Right lobe of liver (tissue), 4 donors: ENCODE measurements at regions not wholly inside any gene's neighbourhood (a gene's known extent, or its start where the extent isn't known, plus 50 kb on each side); places are given as distances from the start of the nearest gene placed in this dataset.

Experiments used
- POLR2A ChIP-seq: fragments of 450-650 bp; IDR thresholded peaks from one replicate; pipeline ENCODE4 v1.6.1; 2017; ENCODE audit warnings: antibody characterized with exemption, mild to moderate bottlenecking
- TF ChIP-seq, protein P1 (sequence below), 4 donors: fragments of 200-600 bp in 3 of 4; fragments of 450-650 bp in 1 of 4; IDR thresholded peaks; one replicate each; pipeline versions ENCODE4 v1.5.1 to v1.8.0; 2016 to 2022; ENCODE audit warnings: antibody characterized with exemption in 4 of 4, mild to moderate bottlenecking in 2 of 4
- donor health status: DM: no; HTN: no; CAD: no.
- donor health status: DM: no; HTN: no; CAD: no.
- donor health status: DM: no; HTN: yes; CAD: no.

DNA sequence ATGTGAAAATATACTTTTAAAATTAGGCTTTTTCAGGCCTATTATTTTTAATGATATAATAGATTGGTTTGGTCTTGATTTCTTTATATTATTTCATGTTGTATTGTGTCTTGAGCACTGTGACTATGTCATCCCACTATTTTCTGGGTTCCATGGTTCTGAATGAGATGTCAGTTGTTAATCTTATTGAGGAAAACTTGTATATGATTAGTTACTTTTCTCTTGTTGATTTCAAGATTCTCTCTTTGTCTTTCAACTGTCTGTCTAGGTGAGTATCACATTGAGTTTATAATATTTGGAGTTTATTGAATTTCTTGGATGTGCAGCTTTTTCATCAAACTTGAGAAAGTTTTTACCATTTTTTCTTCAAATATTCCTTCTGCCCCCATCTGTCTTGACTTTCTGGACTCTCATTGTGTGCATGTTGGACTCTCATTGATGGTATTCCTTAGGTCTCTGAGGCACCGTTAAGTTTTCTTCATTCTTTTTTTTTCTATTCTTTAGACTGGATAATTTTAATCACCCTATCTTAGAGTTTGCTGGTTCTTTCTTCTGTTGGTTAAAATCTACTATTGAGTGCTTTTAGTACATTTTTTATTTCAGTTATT, 175.8 kb downstream of the TMEM167A start:
- TF ChIP-seq, protein P1, sequence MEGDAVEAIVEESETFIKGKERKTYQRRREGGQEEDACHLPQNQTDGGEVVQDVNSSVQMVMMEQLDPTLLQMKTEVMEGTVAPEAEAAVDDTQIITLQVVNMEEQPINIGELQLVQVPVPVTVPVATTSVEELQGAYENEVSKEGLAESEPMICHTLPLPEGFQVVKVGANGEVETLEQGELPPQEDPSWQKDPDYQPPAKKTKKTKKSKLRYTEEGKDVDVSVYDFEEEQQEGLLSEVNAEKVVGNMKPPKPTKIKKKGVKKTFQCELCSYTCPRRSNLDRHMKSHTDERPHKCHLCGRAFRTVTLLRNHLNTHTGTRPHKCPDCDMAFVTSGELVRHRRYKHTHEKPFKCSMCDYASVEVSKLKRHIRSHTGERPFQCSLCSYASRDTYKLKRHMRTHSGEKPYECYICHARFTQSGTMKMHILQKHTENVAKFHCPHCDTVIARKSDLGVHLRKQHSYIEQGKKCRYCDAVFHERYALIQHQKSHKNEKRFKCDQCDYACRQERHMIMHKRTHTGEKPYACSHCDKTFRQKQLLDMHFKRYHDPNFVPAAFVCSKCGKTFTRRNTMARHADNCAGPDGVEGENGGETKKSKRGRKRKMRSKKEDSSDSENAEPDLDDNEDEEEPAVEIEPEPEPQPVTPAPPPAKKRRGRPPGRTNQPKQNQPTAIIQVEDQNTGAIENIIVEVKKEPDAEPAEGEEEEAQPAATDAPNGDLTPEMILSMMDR (IDR thresholded peaks at IDR 0.05), result no peak
- no peak for TF ChIP-seq POLR2A
